BJ (cell line): ENCODE measurements at regions not wholly inside any gene's neighbourhood (a gene's known extent, or its start where the extent isn't known, plus 50 kb on each side); places are given as distances from the start of the nearest gene placed in this dataset.

Experiments used
- CTCF ChIA-PET: fragments of 350-600 bp; formaldehyde crosslinking; extraction: SDS; loops from one replicate; lab custom pipeline; 2021; ENCODE audit warnings: antibody characterized with exemption, inconsistent platforms; lab: Yijun Ruan, JAX
- POLR2A ChIA-PET: fragments of 300-600 bp; sonication (Branson Sonifier 250); formaldehyde crosslinking; extraction: SDS; loops from one replicate; lab custom pipeline; 2021; ENCODE audit warnings: antibody characterized with exemption; lab: Charles Lee
- DNase-seq: peaks from one replicate; pipeline ENCODE4 v3.0.0-alpha.2; 2011; ENCODE audit warnings: low read depth
- H3K27me3 ChIP-seq: 2 replicates; pipeline ENCODE4 v1.6.0; 2011; ENCODE audit warnings: low read length; ENCODE audit not compliant: control insufficient read depth, insufficient read depth
- H3K36me3 ChIP-seq: 2 replicates; pipeline ENCODE4 v1.5.1; 2011; ENCODE audit warnings: low read length; ENCODE audit not compliant: control insufficient read depth, insufficient read depth
- H3K4me3 ChIP-seq: 2 replicates; pipeline ENCODE4 v1.5.1; 2011; ENCODE audit warnings: low read depth, mild to moderate bottlenecking, control low read depth, low read length
- TF ChIP-seq, protein P1 (sequence below): IDR thresholded peaks from 2 replicates; pipeline ENCODE4 v1.5.1; 2011; ENCODE audit warnings: low read depth, mild to moderate bottlenecking, control low read depth, inconsistent platforms, low read length, moderate library complexity; ENCODE audit not compliant: insufficient read depth

DNA sequence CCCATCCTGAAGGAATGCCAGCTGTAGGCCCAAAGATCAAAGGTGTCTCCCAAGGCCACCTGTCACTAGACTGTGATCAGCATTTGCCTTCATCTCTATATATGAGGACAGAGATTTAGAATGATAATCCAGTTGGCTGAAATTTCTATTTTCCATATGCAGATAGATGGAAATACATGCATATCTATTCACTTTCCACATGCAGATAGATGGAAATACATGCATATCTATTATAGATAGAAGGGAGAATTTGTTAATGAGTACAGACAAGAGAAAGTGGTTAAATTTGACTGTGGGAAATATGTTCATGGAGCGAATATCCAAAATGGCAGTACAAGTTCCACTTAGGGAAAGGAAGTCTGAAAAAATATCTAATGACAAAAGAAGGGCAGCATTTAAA is 762.2 kb downstream of the NLGN4Y start:
- CTCF ChIA-PET = no interaction called here
- POLR2A ChIA-PET = no interaction called here
- Histone ChIP-seq H3K4me3 (no peak overlapping the region), H3K27me3 (no peaks in the 10 kb centered on the region), H3K36me3 (no peaks in the 10 kb centered on the region)
- TF ChIP-seq, protein P1, sequence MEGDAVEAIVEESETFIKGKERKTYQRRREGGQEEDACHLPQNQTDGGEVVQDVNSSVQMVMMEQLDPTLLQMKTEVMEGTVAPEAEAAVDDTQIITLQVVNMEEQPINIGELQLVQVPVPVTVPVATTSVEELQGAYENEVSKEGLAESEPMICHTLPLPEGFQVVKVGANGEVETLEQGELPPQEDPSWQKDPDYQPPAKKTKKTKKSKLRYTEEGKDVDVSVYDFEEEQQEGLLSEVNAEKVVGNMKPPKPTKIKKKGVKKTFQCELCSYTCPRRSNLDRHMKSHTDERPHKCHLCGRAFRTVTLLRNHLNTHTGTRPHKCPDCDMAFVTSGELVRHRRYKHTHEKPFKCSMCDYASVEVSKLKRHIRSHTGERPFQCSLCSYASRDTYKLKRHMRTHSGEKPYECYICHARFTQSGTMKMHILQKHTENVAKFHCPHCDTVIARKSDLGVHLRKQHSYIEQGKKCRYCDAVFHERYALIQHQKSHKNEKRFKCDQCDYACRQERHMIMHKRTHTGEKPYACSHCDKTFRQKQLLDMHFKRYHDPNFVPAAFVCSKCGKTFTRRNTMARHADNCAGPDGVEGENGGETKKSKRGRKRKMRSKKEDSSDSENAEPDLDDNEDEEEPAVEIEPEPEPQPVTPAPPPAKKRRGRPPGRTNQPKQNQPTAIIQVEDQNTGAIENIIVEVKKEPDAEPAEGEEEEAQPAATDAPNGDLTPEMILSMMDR = no peak
- DNase-seq = no peak

DNA sequence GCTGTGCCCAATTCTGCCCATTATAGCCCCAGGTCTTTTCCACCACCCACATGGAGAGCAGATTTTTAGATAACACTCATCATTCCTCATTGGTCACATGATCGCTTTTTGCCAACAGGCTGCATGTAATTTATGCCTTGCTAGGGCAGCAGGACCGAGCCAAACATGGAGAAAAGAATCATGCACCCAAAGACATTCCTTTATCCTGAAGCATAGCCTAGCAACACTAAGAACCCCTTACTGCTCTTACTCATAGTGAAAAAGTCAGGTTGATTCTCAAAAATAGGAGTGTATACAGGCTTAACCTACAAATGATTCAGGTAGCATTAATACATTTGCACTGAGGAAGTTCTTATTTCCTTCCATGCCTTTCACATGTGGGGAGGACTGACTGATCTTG is 765.5 kb downstream of the NLGN4Y start:
- TF ChIP-seq, protein P1 = no peak

DNA sequence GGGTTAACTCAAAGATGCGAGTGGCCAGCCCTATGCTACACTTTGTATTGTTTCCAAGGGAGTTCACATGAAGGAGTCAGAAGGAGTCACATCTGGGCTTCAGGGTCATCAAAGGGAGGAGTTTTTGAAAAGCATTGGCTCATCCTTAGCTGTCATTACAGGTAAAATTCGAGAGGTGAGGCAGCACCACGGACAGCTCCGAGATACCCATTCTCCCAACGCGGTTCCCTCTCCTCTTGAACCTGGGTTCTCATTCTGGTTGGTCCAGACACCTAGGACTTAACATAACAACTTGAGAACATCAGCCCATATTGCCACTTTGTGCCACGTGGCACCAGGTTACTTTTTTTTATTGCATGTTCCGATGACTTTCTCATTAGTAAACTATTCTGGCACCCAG is 768.6 kb downstream of the NLGN4Y start:
- POLR2A ChIA-PET = no interaction called here

More for the DNA sequence above, 765.5 kb downstream of the NLGN4Y start:
- DNase-seq = no peak
- ChIA-PET POLR2A (no interaction called here), CTCF (interaction anchor here (0.6 kb wide), 1 partner anchor 362 kb away, joined by 3 read pairs; no protein-coding TSS in a partner anchor)
- Histone ChIP-seq H3K4me3 (no peak overlapping the region), H3K36me3 (no peaks in the 10 kb centered on the region), H3K27me3 (no peaks in the 10 kb centered on the region)

DNA sequence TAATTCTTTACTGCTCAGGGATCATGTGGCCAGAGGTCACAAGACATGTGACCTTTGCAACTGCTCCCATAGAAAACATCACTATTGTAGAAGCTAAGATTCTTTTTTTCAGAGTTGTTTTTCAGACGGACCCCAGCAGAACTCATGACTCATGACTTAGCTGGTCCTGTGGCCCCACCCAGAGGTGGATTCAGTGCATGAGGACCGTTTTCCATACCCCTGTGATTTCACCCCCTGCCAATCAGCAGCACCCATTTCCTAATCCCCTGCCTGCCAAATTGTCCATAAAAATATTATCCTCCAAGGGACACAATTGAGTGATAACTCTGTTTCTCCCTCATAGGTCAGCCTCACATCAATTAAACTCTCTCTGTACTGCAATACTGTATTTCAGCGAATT is 777.5 kb downstream of the NLGN4Y start:
- H3K4me3 ChIP-seq = no peak overlapping the region
- POLR2A ChIA-PET = no interaction called here
- DNase-seq = no peak
- H3K36me3 ChIP-seq = no peaks in the 10 kb centered on the region
- TF ChIP-seq, protein P1 = no peak
- CTCF ChIA-PET = no interaction called here
- H3K27me3 ChIP-seq = no peaks in the 10 kb centered on the region

More for the DNA sequence above, 768.6 kb downstream of the NLGN4Y start:
- CTCF ChIA-PET = no interaction called here
- Histone ChIP-seq H3K27me3 (no peaks in the 10 kb centered on the region), H3K4me3 (no peak overlapping the region), H3K36me3 (no peaks in the 10 kb centered on the region)
- no peak for DNase-seq
- TF ChIP-seq, protein P1 = no peak

DNA sequence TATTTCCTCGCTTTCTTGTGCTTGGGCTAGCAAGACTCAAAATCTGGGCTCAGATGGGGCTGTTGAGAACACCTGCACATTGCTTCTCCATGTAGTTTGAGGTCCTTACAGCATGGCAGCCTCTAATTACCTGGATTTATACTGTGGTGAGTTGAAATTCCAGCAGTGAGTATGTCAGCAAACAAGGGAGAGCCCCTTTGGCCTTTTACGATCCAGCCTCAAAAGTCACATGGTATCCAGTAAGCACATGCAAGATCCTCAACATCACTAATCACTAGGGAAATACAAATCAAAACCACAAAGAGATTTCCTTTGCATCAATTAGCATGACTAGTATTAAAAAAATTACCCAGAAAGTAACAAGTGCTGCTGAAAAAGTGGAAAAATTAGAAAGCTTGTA is 787.8 kb downstream of the NLGN4Y start:
- Histone ChIP-seq H3K4me3 (no peak overlapping the region), H3K27me3 (no peaks in the 10 kb centered on the region), H3K36me3 (no peaks in the 10 kb centered on the region)
- TF ChIP-seq, protein P1 = no peak
- CTCF ChIA-PET = no interaction called here
- POLR2A ChIA-PET = no interaction called here
- no peak for DNase-seq
